ENCODE measurements at regions not wholly inside any gene's neighbourhood (a gene's known extent, or its start where the extent isn't known, plus 50 kb on each side); places are given as distances from the start of the nearest gene placed in this dataset.

DNA sequence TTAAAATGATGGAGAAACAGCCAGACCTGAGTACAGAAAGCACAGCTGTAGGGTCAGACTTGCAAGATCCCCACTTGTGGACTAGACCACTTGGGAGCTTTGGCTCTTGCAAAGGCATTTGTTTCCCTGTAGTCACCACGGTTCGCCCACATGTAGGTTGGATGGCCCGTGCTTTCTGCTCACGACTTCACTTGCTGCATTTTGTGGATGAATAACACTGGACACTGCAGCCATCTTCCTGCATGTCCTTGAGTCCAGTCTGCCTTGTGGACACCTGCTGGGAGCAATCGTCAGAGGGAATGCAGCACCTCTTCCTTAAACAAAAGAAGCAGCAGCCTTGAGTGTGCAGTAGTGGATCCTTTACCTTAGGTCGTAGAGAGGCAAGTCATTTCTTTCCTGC is 372.9 kb upstream of the IRX2 start:
- TF ChIP-seq, protein P1, sequence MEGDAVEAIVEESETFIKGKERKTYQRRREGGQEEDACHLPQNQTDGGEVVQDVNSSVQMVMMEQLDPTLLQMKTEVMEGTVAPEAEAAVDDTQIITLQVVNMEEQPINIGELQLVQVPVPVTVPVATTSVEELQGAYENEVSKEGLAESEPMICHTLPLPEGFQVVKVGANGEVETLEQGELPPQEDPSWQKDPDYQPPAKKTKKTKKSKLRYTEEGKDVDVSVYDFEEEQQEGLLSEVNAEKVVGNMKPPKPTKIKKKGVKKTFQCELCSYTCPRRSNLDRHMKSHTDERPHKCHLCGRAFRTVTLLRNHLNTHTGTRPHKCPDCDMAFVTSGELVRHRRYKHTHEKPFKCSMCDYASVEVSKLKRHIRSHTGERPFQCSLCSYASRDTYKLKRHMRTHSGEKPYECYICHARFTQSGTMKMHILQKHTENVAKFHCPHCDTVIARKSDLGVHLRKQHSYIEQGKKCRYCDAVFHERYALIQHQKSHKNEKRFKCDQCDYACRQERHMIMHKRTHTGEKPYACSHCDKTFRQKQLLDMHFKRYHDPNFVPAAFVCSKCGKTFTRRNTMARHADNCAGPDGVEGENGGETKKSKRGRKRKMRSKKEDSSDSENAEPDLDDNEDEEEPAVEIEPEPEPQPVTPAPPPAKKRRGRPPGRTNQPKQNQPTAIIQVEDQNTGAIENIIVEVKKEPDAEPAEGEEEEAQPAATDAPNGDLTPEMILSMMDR (IDR thresholded peaks at IDR 0.05) = no peak
- ATAC-seq (ENCODE audit: low FRiP score) = no peak
- no peak for DNase-seq (ENCODE audit: low spot score)

DNA sequence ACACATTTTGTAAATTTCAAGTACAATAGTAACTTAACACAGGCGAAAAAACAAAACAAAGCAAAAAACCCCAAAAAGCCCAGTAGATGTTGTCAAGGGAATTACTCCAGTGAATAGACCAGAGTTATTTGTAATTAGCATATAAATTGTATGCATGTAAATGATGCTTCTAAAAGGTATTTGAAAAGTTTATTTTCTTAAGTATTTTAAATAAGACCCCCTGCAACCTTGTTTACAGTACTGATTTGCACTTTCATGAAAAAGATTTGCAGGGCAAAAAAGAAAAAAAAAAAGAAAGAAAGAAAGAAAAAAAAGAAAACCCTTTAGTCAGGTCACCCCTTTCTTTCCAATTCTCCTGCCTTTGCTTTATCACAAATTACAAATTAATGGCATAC is 372.3 kb upstream of the IRX2 start:
- DNase-seq (ENCODE audit: low spot score) = no peak
- ATAC-seq (ENCODE audit: low FRiP score) = no peak
- TF ChIP-seq, protein P1 (IDR thresholded peaks at IDR 0.05) = no peak

DNA sequence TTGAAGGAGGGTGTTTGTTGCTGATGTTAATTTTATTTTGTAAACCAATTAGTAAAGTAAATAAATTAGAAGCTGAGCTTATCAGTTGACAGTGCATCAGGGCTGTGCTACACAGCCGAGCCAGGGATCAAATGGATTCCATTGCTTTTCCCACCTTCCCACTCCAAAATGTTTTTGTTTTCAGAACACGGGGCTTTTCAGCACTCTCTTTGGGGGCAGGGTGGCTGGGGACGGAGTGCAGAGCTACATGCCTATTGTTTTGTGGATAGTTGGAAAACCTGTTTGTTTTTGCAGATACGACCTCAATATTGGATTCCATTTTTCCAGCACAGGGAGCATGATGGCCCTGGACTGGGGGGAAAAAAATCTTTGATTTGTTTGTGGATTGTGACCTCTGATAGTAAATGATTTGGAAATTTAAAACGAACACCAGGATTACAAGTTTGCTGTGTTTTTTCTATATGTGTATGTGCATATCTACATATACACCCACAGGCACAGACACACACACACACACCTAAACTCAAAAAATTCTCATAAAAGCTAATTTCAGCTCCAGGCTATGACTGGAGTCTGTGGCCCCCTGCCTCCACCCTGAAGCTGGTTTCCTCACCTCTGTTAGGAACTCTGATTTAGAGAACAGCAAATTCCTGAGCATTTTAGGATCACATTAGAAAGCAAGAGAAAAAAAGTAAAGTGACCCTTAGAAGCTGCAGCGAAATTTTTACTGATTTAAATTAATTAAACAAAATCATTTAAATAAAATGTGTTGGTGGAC is 371.7 kb upstream of the IRX2 start:
- TF ChIP-seq, protein P1 (IDR thresholded peaks at IDR 0.05) = no peak
- no peak for ATAC-seq (ENCODE audit: low FRiP score)
- no peak for DNase-seq (ENCODE audit: low spot score)

DNA sequence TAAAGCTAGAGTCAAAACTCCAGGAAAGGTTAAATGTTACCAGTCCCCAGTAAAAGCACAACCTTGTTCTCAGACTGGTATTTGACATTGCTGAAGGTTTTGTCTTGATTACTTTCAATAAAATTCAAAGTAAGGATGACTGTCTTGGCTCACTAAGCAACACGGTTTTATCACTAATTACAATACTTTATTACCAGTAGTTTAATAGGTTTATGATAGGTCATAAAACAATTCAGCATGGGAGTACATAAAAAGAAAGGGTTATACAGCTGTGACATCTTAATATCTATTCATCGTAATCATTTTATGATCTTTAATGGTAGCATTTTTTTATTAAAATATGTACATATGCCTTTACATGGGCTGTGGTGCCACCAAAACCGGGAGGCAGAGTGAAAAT is 370.7 kb upstream of the IRX2 start:
- DNase-seq (ENCODE audit: low spot score) (no peak), ATAC-seq (ENCODE audit: low FRiP score) (no peak)
- TF ChIP-seq, protein P1 (IDR thresholded peaks at IDR 0.05) = no peak

DNA sequence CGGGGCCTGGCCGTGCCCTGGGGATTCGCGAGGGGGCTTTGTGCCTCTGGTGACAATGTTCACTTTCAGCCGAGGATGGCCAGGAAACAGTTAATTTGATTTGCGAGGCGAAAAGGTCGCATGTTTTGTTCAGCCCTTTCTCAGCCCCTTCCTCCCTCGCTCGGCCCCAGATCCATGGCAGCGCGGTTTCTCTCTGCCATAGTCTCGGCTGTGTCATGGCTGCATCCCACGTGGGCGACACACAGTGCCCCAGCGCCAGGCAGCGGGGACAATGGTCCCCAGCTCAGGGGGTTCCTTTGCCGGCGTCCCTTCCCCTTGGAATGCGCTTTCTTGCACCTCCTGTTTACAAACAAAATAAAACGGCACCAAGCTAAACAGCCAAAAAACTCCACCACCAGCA is 370.3 kb upstream of the IRX2 start:
- no peak for DNase-seq (ENCODE audit: low spot score)
- TF ChIP-seq, protein P1 (IDR thresholded peaks at IDR 0.05) = no peak
- ATAC-seq (ENCODE audit: low FRiP score) = no peak

DNA sequence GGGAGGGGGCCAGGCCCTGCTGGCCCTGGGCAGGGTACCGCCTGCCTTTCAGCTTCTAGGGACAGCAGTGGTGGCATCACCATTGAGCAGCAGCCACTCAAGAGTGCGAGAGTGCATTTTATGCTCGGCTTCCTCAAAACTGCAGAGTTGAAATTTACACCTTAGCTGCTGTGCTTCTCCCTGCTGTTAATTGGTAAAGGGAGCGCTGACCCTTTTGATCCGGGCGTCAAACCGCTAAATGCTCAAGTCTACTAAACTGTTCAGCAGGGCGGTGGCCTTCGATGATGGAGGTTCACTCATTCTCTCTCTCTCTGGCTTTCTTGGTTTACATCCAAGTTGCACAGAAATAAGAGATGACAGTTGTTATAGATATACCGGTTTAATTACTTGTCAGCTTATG is 368.6 kb upstream of the IRX2 start:
- TF ChIP-seq, protein P1 (IDR thresholded peaks at IDR 0.05) = no peak
- DNase-seq (ENCODE audit: low spot score) = no peak
- ATAC-seq (ENCODE audit: low FRiP score) = no peak

DNA sequence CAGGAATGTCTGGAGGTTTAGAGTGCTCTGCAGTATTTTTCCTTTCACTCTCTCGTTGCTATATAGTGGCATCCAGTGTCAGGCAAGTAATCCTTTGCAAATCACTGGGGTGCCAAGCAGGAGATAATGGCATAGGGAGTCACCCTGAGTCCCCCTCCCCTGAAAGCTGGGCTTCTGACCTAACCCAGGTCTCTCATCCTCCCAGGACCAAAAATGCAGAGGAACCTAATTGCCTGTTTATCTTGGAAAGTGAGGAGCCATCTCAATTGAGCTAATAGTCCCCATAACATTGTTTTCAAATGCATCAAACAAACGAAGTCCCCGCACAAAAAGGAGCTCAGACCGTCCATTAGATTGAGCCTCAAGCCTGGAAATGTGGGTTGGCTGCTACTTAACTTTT is 368.0 kb upstream of the IRX2 start:
- ATAC-seq (ENCODE audit: low FRiP score) = no peak
- TF ChIP-seq, protein P1 (IDR thresholded peaks at IDR 0.05) = no peak
- no peak for DNase-seq (ENCODE audit: low spot score)
